ENCODE measurements at regions not wholly inside any gene's neighbourhood (a gene's known extent, or its start where the extent isn't known, plus 50 kb on each side); places are given as distances from the start of the nearest gene placed in this dataset.
"Not testable (repeated sequence)": the region's sequence is repeated elsewhere in the genome, so short reads cannot be mapped to it uniquely, and the experiment has no call there.

DNA sequence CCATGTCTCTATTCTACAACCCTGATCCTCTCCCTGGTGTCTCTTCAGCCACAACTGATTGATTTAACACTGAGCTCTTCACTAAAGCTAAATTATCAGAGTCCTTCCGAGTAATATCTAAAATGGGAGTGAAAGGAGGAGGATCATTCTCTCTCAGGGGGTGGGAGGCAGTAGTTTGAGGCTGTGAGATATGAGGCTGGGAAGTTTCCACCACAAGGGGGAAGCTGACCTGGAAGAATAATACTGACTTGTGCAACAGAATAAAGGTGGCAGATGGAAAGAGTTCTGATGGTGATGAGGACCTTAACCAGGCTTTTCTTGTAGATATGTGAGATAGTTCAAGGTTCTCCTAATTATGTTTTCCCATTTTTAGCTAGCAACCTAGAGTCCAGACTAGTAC lies 241.6 kb upstream of the VKORC1L1 start:
- DNase-seq: not testable (repeated sequence)

GRCh38 chr7:65633587-65634404 lies 239.1 kb upstream of the VKORC1L1 start:
- not testable (repeated sequence) for DNase-seq

GRCh38 chr7:65638918-65639317 lies 234.0 kb upstream of the VKORC1L1 start:
- DNase-seq: not testable (repeated sequence)

GRCh38 chr7:65639717-65640116 lies 233.2 kb upstream of the VKORC1L1 start:
- not testable (repeated sequence) for DNase-seq

DNA sequence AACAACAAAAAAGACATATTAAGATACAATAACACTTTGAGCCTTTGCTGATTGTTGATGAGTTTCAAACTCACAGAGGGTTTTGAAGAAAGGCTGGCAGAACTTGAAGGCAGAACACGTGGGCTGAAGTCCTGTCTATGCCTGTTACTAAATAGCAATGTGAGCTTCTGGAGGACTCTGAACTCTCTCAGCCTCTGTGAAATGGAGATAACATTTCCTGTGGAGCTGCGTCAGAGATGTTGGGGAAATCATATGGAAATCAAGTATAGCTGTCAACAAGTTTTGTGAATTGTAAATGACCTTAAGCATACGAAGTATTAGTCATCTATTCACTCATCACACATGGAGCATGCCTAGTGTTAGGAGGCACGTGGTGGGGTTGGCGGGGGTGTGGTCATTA lies 229.4 kb upstream of the VKORC1L1 start:
- not testable (repeated sequence) for DNase-seq

GRCh38 chr7:65647153-65647964 lies 225.5 kb upstream of the VKORC1L1 start:
- not testable (repeated sequence) for DNase-seq

DNA sequence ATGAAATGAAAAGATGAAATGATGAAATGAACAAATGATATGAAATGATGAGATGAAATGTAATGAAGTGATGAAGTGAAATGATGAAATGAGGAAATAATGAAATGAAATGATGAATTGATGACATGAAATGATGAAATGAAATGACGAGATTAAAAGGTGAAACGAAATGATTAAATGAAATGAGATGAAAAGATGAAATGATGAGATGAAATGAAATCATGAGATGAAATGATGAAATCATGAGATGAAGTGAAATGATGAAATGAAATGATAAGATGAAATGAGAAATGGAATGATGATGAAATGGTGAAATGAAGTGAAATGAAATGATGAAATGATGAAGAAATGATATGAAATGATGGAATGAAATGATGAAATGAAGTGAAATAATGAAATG lies 221.7 kb upstream of the VKORC1L1 start:
- DNase-seq: not testable (repeated sequence)

DNA sequence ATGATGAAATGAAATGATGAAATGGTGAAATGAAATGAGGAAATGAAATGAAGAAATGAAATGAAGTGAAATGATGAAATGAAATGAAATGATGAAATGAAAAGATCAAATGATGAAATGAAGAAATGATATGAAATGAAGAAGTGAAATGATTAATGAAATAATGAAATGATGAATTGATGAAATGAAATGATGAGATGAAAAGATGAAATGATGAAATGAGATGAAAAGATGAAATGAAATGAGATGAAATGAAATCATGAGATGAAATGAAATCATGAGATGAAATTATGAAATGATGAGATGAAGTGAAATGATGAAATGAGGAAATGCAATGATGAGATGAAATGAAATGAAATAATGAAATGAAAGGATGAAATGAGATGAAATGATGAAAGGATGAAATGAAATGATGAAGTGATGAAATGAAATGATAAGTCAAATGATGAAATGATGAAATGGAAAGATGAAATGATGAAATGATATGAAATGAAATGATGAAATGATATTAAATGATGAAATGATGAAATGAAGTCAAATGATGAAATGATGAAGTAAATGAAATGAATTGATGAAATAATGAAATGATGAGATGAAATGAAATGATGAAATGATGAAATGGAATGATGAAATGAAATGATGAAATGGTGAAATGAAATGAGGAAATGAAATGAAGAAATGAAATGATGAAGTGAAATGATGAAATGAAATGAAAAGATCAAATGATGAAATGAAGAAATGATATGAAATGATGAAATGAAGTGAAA lies 220.9 kb upstream of the VKORC1L1 start:
- DNase-seq: not testable (repeated sequence)

DNA sequence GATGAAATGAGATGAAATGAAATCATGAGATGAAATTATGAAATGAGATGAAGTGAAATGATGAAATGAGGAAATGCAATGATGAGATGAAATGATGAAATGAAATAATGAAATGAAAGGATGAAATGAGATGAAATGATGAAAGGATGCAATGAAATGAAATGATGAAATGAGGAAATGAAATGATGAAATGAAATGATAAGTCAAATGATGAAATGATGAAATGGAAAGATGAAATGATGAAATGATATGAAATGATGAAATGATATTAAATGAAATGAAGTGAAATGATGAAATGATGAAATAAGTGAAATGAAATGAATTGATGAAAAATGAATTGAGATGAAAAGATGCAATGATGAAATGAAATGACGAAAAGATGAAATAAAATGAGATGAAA lies 220.2 kb upstream of the VKORC1L1 start:
- not testable (repeated sequence) for DNase-seq

DNA sequence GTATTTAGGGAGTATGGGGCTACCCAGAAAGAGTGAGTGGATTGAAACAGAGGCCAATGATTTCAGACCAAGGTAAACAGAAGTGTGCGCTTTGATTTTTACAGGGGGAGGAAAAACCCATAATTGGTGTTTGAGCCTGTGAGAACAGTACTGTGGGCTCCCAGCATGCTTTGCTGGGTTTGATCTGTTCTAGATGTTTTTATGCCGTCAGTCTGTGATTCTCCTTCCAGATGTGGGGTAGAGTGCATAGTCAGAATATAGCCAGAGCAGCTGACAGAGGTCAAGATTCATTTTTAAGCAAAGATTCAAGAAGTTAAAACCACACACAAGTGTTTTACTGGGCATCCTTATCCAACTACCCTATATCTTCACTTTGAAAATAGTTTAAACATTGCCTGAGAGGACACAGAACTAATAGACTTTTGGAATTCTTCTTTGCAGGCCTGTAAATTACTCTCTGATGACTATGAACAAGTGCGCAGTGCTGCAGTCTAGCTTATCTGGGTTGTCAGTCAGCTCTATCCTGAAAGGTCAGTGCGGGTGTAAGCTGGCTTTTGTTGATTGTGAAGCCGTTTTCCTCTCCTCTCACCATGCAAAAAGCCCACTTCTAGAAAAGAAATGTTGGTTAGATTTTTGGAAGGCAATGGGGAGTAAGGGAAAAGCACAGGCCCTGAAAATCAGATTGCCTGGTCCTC lies 216.2 kb upstream of the VKORC1L1 start:
- not testable (repeated sequence) for DNase-seq

DNA sequence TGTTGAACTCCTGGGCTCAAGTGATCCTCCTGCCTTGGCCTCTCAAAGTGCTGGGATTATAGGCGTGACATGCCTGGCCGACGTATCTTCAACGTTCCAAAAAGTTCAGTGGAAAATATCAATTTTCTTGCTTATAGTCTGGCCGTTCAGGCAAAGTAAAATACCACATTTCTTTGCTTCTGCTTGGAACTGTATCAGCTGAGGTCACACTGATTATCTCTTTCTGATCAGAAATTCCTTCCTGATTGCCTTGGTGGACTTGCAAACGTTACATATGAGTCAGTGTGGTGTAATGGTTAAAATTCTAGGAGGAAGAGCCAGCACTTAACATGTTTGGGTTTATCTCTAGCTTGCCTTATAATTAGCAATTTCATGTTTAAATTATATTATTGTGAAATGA lies 189.5 kb upstream of the VKORC1L1 start:
- not testable (repeated sequence) for DNase-seq

- DNase-seq: not testable (repeated sequence)
Measured at GRCh38 chr7:65699026-65699714, 173.7 kb upstream of the VKORC1L1 start.

- DNase-seq: not testable (repeated sequence)
Measured at GRCh38 chr7:65699715-65700356, 173.0 kb upstream of the VKORC1L1 start.

- not testable (repeated sequence) for DNase-seq
Measured at GRCh38 chr7:65719123-65719798, 153.6 kb upstream of the VKORC1L1 start.

GRCh38 chr7:65722361-65722792 lies 150.5 kb upstream of the VKORC1L1 start:
- peak; percentile 52 to 57 for DNase-seq

DNA sequence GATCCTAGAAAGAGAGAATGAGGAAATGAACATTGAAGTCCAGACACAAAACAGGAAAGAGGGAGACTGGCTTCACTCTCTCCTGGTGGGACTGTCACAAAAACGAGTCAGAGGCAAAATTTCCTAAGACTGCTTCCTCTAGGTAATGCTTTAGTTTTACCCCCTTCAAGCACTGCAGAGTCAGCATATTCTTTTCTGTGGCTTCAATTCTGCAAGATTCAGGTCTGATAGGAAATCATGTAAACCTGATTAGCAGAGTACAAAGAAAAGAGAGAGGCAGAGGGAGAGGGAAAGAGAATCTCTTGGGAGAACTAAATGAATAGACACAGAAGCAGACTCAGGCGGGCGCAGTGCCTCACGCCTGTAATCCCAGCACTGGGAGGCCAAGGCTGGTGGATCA lies 145.7 kb upstream of the VKORC1L1 start:
- DNase-seq: not testable (repeated sequence)

DNA sequence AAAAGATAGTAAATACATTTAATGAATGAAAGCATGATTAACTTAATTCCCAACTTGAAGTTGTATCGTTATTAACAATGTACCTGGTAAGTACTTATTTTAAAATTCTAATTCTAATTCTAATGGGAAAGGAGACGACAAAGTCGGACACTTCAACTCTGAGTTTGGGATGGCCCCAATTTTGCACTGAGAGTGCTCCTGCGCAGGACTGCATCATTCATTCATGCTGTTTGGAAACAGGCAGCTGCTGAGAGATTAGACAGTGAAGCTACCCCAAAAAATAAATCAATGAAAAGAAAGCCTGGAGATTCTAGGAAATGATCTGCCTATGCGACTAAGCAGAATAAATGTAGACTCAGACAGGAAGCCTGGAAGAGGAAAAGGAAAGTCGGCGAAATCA lies 141.7 kb upstream of the VKORC1L1 start:
- DNase-seq: no peak

DNA sequence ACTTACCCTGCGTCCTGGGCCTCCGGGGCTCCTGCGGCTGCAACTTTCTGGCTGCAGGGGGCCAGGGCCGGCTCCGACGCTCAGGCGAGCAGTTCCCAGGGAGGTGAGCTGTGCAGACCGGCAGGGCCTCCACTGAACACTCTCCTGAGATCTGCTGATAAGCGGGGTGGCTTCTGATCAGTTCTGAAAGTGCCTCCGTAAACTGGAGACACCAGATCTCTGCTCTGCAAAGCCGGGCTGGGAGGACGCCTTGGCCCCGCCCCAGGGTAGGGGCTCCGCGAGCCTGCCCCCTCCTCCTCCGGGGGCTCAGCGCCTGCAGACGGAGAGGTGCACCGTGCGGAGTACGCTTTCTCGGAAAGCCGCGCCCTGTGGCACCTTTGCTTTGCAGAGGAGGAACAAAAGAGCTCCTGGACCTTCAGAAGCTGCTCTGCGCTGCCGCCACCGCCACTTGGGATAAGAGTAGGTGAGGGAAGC lies 141.3 kb upstream of the VKORC1L1 start:
- peak in 1 of 2 experiments; percentile 8 for DNase-seq

DNA sequence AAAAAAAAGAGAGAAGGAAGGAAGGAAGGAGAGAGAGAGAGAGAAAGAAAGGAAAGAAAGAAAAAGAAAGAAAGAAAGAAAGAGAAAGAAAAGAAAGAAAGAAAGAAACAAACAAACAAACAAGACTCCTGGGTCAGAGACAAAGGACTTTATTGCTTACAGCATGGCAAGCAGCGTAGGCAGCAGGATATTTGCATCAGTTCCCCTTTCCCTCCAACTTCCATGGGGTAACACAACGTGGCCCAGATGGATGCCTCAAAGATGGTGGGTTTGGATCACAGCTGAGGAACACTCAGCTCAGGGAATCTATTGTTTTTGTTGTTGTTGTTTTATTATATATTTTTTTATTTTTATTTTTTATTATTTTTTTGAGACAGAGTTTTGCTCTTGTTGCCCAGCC lies 128.5 kb upstream of the VKORC1L1 start:
- DNase-seq: no peak

GRCh38 chr7:65746398-65746669 lies 126.5 kb upstream of the VKORC1L1 start:
- no peak for DNase-seq

GRCh38 chr7:65749039-65749438 lies 123.8 kb upstream of the VKORC1L1 start:
- no peak for DNase-seq

Data from stimulated activated CD4-positive, alpha-beta T cell treated with anti-CD3 and anti-CD28 coated beads, Interleukin-4, amount 100 ng/mL, for 4 hours (primary cell).